Panc1 (cell line): ENCODE measurements at regions not wholly inside any gene's neighbourhood (a gene's known extent, or its start where the extent isn't known, plus 50 kb on each side); places are given as distances from the start of the nearest gene placed in this dataset.

ENCODE experiments used
- ATAC-seq: fragments of 200-7000 bp; cut with Tn5 transposase; 2 replicates; pipeline ENCODE4 v1.9.1; 2020; ENCODE audit warnings: mild to moderate bottlenecking, moderate library complexity
- BruUV-seq: library from RNA; stranded (reverse); fragments of 400-500 nt; replicated peaks from 2 replicates; lab custom pipeline; 2021; lab: Mats Ljungman, UMichigan
- CTCF ChIA-PET: fragments of 300-600 bp; sonication (Branson Sonifier 250); formaldehyde crosslinking; loops from one replicate; lab custom pipeline; 2022; ENCODE audit warnings: antibody characterized with exemption; lab: Charles Lee
- POLR2A ChIA-PET: fragments of 300-600 bp; sonication (Branson Sonifier 250); formaldehyde crosslinking; loops from one replicate; lab custom pipeline; 2022; ENCODE audit warnings: antibody characterized with exemption; lab: Charles Lee
- DNase-seq: peaks from one replicate; pipeline ENCODE4 v3.0.0-alpha.2; 2010; ENCODE audit warnings: low read depth, low spot score
- H3K27ac ChIP-seq: 2 replicates; pipeline ENCODE4 v1.5.1; 2011; ENCODE audit warnings: mild to moderate bottlenecking, low read length, inconsistent platforms
- H3K27me3 ChIP-seq: fragments of 200-500 bp; sonication (Bioruptor generic); 2 replicates; pipeline ENCODE4 v1.6.0; 2014; ENCODE audit warnings: low read length, inconsistent platforms; ENCODE audit not compliant: control insufficient read depth, insufficient read depth
- H3K36me3 ChIP-seq: fragments of 200-500 bp; sonication (Bioruptor generic); 2 replicates; pipeline ENCODE4 v1.5.1; 2014; ENCODE audit warnings: inconsistent platforms, mild to moderate bottlenecking, low read length, moderate library complexity; ENCODE audit not compliant: control insufficient read depth, insufficient read depth
- H3K4me1 ChIP-seq: 2 replicates; pipeline ENCODE4 v1.5.1; 2011; ENCODE audit warnings: inconsistent platforms, mild to moderate bottlenecking, low read length, moderate library complexity; ENCODE audit not compliant: control insufficient read depth, insufficient read depth
- H3K4me3 ChIP-seq, 2 experiments: 2 replicates each; pipeline ENCODE4 v1.5.1; 2011 to 2012; ENCODE audit warnings: low read depth in 2 of 2, low read length in 2 of 2, mild to moderate bottlenecking in 2 of 2, inconsistent platforms in 1 of 2, moderate library complexity in 1 of 2
- H3K9me3 ChIP-seq: fragments of 200-500 bp; sonication (Bioruptor generic); 2 replicates; pipeline ENCODE4 v1.5.1; 2014; ENCODE audit warnings: low read depth, mild to moderate bottlenecking, inconsistent platforms, low read length, moderate library complexity; ENCODE audit not compliant: control insufficient read depth, insufficient read depth
- POLR2AphosphoS5 ChIP-seq: IDR thresholded peaks from 2 replicates; pipeline ENCODE4 v1.6.1; 2012; ENCODE audit warnings: mild to moderate bottlenecking, low read depth, low read length, moderate library complexity
- SIN3A ChIP-seq: IDR thresholded peaks from 2 replicates; pipeline ENCODE4 v1.6.1; 2012; ENCODE audit warnings: low read depth, mild to moderate bottlenecking, low read length, moderate library complexity, borderline replicate concordance; ENCODE audit not compliant: insufficient read depth
- TCF7L2 ChIP-seq: IDR thresholded peaks from 2 replicates; pipeline ENCODE4 v1.6.1; 2011; ENCODE audit warnings: mild to moderate bottlenecking, low read depth, low read length, inconsistent platforms
- in situ Hi-C: cut with HindIII; loops from 2 replicates; pipeline ENCODE4 v1.10.0; 2016; ENCODE audit warnings: low sequenced_read_pairs, low pct_unique_long_range_greater_than_20kb
- intact Hi-C: fragments of 100-400 bp; cut with micrococcal nuclease; formaldehyde crosslinking; loops from one replicate; pipeline ENCODE4 v1.10.0; 2022; ENCODE audit not compliant: unreplicated experiment
- TF ChIP-seq, protein P1 (sequence below), 2 experiments: IDR thresholded peaks; 2 replicates each; pipeline ENCODE4 v1.6.1; 2011 to 2012; ENCODE audit warnings: low read depth in 2 of 2, control low read depth in 1 of 2, low read length in 1 of 2, mild to moderate bottlenecking in 1 of 2, moderate library complexity in 1 of 2; ENCODE audit not compliant: insufficient read depth in 1 of 2
- TF ChIP-seq, protein P2 (sequence below): fragments of 450-650 bp; IDR thresholded peaks from 2 replicates; pipeline ENCODE4 v1.5.1; 2017; ENCODE audit warnings: mild to moderate bottlenecking

DNA sequence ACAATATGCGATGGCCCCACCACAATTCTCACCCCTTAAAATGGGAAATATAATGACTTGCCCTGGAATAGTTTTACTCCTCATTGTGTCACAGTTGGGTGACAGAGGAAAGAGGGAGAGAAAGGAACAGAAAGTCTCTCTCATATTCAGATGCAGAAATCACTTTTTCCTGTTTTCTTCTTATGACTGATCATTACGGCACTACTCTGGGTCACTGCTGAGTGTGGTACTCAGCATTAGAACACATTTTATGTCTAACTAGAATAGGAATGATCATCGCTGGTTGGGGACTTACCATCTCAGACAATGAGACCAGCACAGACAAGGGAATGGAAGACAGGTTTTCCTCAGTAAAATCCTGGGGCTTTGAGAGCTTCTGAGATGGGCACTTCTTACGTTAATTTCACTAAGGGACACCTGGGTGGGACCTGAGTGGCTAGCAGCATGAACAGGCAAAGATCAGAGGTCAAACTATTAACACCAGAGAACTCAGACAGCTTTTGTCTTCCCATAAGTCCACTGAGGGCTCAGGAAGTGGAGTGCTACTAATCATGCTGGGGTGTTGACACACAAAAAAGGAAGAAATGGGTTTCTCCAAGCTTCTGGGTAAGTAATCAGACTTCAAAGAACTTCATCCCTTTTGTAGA is 54.9 kb upstream of the ARHGAP18 start:
- TF ChIP-seq POLR2AphosphoS5: no peak
- TF ChIP-seq TCF7L2: no peak
- CTCF ChIA-PET: interaction anchor here (1.0 kb wide), 1 partner anchor 167 kb away, joined by 3 read pairs; no protein-coding TSS in a partner anchor
- DNase-seq: no peak
- Histone ChIP-seq H3K36me3 (no peaks in the 10 kb centered on the region), H3K4me3 (no peak overlapping the region), H3K4me1 (peaks cover 6% of the 10 kb centered on the region), H3K9me3 (no peaks in the 10 kb centered on the region), H3K27me3 (peaks cover 26% of the 10 kb centered on the region), H3K27ac (no peak overlapping the region)
- intact Hi-C loops (no loop called here), in situ Hi-C loops (no loop called here)
- ATAC-seq: no peak
- no TSS peak for BruUV-seq
- POLR2A ChIA-PET: no interaction called here

DNA sequence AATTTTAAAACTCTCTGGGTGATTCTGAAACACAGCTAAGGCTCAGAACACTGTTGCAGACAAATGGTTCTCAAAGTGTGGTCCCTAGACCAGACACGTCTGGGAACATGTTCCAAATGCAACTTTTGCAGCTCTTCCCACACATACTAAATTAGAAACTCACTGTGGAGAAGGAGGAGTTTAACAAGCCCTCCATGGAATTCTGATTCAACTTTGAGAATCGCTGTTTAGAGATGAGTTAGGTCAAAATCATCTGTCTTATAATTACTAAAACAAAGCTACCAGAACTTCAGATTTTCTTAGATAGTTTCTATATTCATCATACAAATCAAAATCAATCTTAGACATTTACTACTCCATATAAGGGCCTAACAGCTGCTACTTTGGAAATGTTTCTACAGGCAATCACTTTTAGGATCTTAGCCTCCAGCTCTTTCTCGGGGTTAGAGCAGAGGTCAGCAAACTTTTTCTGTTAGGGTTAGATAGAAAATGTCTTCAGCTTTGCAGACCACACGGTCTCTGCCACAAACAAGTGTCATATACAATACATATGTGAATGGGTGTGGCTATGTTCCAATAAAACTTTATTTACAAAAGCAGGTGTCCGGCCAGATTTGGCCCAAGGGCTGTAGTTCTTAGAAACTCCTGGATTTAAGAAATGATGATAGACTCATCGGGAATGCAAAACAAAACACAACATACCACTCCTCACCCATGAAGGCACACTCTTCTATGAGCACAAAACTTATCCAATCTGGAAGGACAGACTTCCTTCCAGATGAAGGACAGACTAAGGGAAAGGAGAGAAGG is 50.0 kb upstream of the ARHGAP18 start:
- in situ Hi-C loops (no loop called here), intact Hi-C loops (no loop called here)
- H3K36me3 ChIP-seq: no peaks in the 10 kb centered on the region
- no peaks in the 10 kb centered on the region for H3K4me1 ChIP-seq
- ChIA-PET POLR2A (no interaction called here), CTCF (no interaction called here)
- peaks cover 7% of the 10 kb centered on the region; the same call in 1 of the 2 replicates for H3K27me3 ChIP-seq
- H3K4me3 ChIP-seq: no peak overlapping the region
- no peaks in the 10 kb centered on the region for H3K9me3 ChIP-seq
- BruUV-seq: no TSS peak
- no peak for TF ChIP-seq TCF7L2
- no peak for TF ChIP-seq SIN3A
- TF ChIP-seq POLR2AphosphoS5: no peak
- TF ChIP-seq, protein P1, sequence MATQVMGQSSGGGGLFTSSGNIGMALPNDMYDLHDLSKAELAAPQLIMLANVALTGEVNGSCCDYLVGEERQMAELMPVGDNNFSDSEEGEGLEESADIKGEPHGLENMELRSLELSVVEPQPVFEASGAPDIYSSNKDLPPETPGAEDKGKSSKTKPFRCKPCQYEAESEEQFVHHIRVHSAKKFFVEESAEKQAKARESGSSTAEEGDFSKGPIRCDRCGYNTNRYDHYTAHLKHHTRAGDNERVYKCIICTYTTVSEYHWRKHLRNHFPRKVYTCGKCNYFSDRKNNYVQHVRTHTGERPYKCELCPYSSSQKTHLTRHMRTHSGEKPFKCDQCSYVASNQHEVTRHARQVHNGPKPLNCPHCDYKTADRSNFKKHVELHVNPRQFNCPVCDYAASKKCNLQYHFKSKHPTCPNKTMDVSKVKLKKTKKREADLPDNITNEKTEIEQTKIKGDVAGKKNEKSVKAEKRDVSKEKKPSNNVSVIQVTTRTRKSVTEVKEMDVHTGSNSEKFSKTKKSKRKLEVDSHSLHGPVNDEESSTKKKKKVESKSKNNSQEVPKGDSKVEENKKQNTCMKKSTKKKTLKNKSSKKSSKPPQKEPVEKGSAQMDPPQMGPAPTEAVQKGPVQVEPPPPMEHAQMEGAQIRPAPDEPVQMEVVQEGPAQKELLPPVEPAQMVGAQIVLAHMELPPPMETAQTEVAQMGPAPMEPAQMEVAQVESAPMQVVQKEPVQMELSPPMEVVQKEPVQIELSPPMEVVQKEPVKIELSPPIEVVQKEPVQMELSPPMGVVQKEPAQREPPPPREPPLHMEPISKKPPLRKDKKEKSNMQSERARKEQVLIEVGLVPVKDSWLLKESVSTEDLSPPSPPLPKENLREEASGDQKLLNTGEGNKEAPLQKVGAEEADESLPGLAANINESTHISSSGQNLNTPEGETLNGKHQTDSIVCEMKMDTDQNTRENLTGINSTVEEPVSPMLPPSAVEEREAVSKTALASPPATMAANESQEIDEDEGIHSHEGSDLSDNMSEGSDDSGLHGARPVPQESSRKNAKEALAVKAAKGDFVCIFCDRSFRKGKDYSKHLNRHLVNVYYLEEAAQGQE (IDR thresholded peaks at IDR 0.05; ENCODE audit: insufficient read depth in 1 of 2, low read depth in 2 of 2, low read length in 1 of 2): no peak
- TF ChIP-seq, protein P2, sequence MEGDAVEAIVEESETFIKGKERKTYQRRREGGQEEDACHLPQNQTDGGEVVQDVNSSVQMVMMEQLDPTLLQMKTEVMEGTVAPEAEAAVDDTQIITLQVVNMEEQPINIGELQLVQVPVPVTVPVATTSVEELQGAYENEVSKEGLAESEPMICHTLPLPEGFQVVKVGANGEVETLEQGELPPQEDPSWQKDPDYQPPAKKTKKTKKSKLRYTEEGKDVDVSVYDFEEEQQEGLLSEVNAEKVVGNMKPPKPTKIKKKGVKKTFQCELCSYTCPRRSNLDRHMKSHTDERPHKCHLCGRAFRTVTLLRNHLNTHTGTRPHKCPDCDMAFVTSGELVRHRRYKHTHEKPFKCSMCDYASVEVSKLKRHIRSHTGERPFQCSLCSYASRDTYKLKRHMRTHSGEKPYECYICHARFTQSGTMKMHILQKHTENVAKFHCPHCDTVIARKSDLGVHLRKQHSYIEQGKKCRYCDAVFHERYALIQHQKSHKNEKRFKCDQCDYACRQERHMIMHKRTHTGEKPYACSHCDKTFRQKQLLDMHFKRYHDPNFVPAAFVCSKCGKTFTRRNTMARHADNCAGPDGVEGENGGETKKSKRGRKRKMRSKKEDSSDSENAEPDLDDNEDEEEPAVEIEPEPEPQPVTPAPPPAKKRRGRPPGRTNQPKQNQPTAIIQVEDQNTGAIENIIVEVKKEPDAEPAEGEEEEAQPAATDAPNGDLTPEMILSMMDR: no peak
- DNase-seq (no peak), ATAC-seq (no peak)
- H3K27ac ChIP-seq: no peak overlapping the region
